CD4-positive, alpha-beta T cell treated with Interleukin-6 at 100 ng/mL for 8 hours (primary cell): ENCODE measurements at regions not wholly inside any gene's neighbourhood (a gene's known extent, or its start where the extent isn't known, plus 50 kb on each side); places are given as distances from the start of the nearest gene placed in this dataset.

Experiments used
- DNase-seq: peaks from one replicate; pipeline ENCODE4 v3.0.0-alpha.2; 2020; ENCODE audit warnings: mixed read lengths, low spot score

GRCh38 chr18:42185486-42185885, 230.5 kb downstream of the PIK3C3 start:
- no peak for DNase-seq

- no peak for DNase-seq
Measured at GRCh38 chr18:42187611-42188380, 232.8 kb downstream of the PIK3C3 start.

- DNase-seq: no peak
Measured at GRCh38 chr18:42190643-42191042, 235.6 kb downstream of the PIK3C3 start.

- DNase-seq: no peak
Measured at GRCh38 chr18:42192251-42193248, 237.5 kb downstream of the PIK3C3 start.

- no peak for DNase-seq
Measured at GRCh38 chr18:42196651-42197050, 241.6 kb downstream of the PIK3C3 start.

- DNase-seq: no peak
Measured at GRCh38 chr18:42201137-42201536, 246.1 kb downstream of the PIK3C3 start.

- no peak for DNase-seq
Measured at GRCh38 chr18:42211201-42211600, 256.2 kb downstream of the PIK3C3 start.

- no peak for DNase-seq
Measured at GRCh38 chr18:42222557-42222956, 267.5 kb downstream of the PIK3C3 start.

- no peak for DNase-seq
Measured at GRCh38 chr18:42228581-42228980, 273.5 kb downstream of the PIK3C3 start.

- no peak for DNase-seq
Measured at GRCh38 chr18:42229211-42230210, 274.5 kb downstream of the PIK3C3 start.

- DNase-seq: no peak
Measured at GRCh38 chr18:42230636-42231035, 275.6 kb downstream of the PIK3C3 start.

- no peak for DNase-seq
Measured at GRCh38 chr18:42231284-42231683, 276.2 kb downstream of the PIK3C3 start.

- DNase-seq: no peak
Measured at GRCh38 chr18:42231796-42232195, 276.8 kb downstream of the PIK3C3 start.

GRCh38 chr18:42233908-42234307, 278.9 kb downstream of the PIK3C3 start:
- DNase-seq: no peak

GRCh38 chr18:42242758-42243157, 287.7 kb downstream of the PIK3C3 start:
- no peak for DNase-seq

GRCh38 chr18:42245137-42245536, 290.1 kb downstream of the PIK3C3 start:
- no peak for DNase-seq

GRCh38 chr18:42255908-42256765, 301.1 kb downstream of the PIK3C3 start:
- DNase-seq: no peak

GRCh38 chr18:42258301-42258965, 303.4 kb downstream of the PIK3C3 start:
- no peak for DNase-seq

- DNase-seq: no peak
Measured at GRCh38 chr18:42261731-42262130, 306.7 kb downstream of the PIK3C3 start.

GRCh38 chr18:42264497-42264896, 309.5 kb downstream of the PIK3C3 start:
- no peak for DNase-seq
